ENCODE measurements at regions not wholly inside any gene's neighbourhood (a gene's known extent, or its start where the extent isn't known, plus 50 kb on each side); places are given as distances from the start of the nearest gene placed in this dataset.

DNA sequence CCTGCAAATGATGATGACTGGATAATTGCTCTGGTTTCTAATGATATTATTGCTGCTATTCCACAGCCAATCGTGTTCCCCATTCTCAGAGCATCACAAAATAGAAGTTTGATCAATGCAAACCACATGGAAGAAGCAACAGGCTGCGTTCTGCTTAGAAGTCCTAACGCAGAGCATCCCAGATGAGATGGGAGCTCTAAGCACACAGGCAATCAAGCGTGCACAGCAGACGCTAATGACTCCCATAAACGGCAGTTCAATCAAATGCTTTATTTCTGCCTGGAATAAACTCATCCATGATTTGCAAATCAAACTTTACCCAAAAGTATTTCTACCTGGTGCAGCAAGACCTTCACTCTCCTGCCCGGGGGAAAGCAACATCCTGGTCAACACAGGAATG, 304.2 kb downstream of the FBXO15 start:
- TF ChIP-seq CTCF (IDR thresholded peaks at IDR 0.05) (no peak), POLR2A (IDR thresholded peaks at IDR 0.05) (no peak)
